H9 (cell line): ENCODE measurements at regions not wholly inside any gene's neighbourhood (a gene's known extent, or its start where the extent isn't known, plus 50 kb on each side); places are given as distances from the start of the nearest gene placed in this dataset.

ENCODE experiments used
- DNase-seq: peaks from one replicate; pipeline ENCODE4 v3.0.0-alpha.2; 2017
- H2AFZ ChIP-seq: one replicate; pipeline ENCODE4 v1.6.1; 2013; ENCODE audit warnings: mild to moderate bottlenecking, low read length, control low read depth, moderate library complexity
- H2AK5ac ChIP-seq: 2 replicates; pipeline ENCODE4 v1.6.1; 2013; ENCODE audit warnings: low read length, control low read depth, mixed read lengths; ENCODE audit not compliant: insufficient read length
- H2BK120ac ChIP-seq: one replicate; pipeline ENCODE4 v1.6.1; 2013; ENCODE audit warnings: low read depth, mild to moderate bottlenecking, low read length, control low read depth, inconsistent platforms; ENCODE audit not compliant: poor library complexity, severe bottlenecking
- H2BK12ac ChIP-seq: 2 replicates; pipeline ENCODE4 v1.6.1; 2013; ENCODE audit warnings: low read length, control low read depth, mixed read lengths, low read depth; ENCODE audit not compliant: insufficient read length
- H2BK15ac ChIP-seq: 2 replicates; pipeline ENCODE4 v1.6.1; 2013; ENCODE audit warnings: low read depth, low read length, control low read depth
- H2BK20ac ChIP-seq: one replicate; pipeline ENCODE4 v1.6.1; 2013; ENCODE audit warnings: low read depth, mild to moderate bottlenecking, low read length, control low read depth, inconsistent platforms; ENCODE audit not compliant: poor library complexity, severe bottlenecking
- H2BK5ac ChIP-seq: 2 replicates; pipeline ENCODE4 v1.6.1; 2013; ENCODE audit warnings: low read length, control low read depth, mixed read lengths; ENCODE audit not compliant: insufficient read length
- H3K14ac ChIP-seq: 2 replicates; pipeline ENCODE4 v1.6.1; 2013; ENCODE audit warnings: low read length, control low read depth; ENCODE audit not compliant: insufficient read depth
- H3K18ac ChIP-seq: 2 replicates; pipeline ENCODE4 v1.6.1; 2013; ENCODE audit warnings: low read depth, mild to moderate bottlenecking, mixed read lengths, low read length, control low read depth; ENCODE audit not compliant: insufficient read length
- H3K23ac ChIP-seq: 2 replicates; pipeline ENCODE4 v1.6.1; 2013; ENCODE audit warnings: low read length, control low read depth, mixed read lengths, low read depth; ENCODE audit not compliant: insufficient read length
- H3K23me2 ChIP-seq: 2 replicates; pipeline ENCODE4 v1.6.1; 2013; ENCODE audit warnings: low read depth, mild to moderate bottlenecking, mixed read lengths, low read length, control low read depth; ENCODE audit not compliant: insufficient read length, poor library complexity, severe bottlenecking
- H3K27ac ChIP-seq: 2 replicates; pipeline ENCODE4 v1.5.1; 2013; ENCODE audit warnings: low read length, control low read depth, mixed read lengths, low read depth; ENCODE audit not compliant: insufficient read length
- H3K27me3 ChIP-seq: 2 replicates; pipeline ENCODE4 v1.6.1; 2013; ENCODE audit warnings: low read length, control low read depth, inconsistent platforms; ENCODE audit not compliant: insufficient read depth
- H3K4ac ChIP-seq: 2 replicates; pipeline ENCODE4 v1.6.1; 2013; ENCODE audit warnings: low read depth, mild to moderate bottlenecking, control low read depth, inconsistent platforms, low read length, moderate library complexity
- H3K4me1 ChIP-seq: 2 replicates; pipeline ENCODE4 v1.6.1; 2013; ENCODE audit warnings: low read length, control low read depth, inconsistent platforms; ENCODE audit not compliant: insufficient read depth
- H3K4me2 ChIP-seq: 2 replicates; pipeline ENCODE4 v1.6.1; 2013; ENCODE audit warnings: low read length, control low read depth, mixed read lengths; ENCODE audit not compliant: insufficient read length, insufficient read depth
- H3K56ac ChIP-seq: 2 replicates; pipeline ENCODE4 v1.6.1; 2013; ENCODE audit warnings: low read depth, mild to moderate bottlenecking, mixed read lengths, low read length, control low read depth; ENCODE audit not compliant: insufficient read length
- H3K79me1 ChIP-seq: 2 replicates; pipeline ENCODE4 v1.6.1; 2013; ENCODE audit warnings: low read depth, mild to moderate bottlenecking, moderate library complexity, low read length, control low read depth, inconsistent platforms; ENCODE audit not compliant: insufficient read depth, poor library complexity, severe bottlenecking
- H3K79me2 ChIP-seq: 2 replicates; pipeline ENCODE4 v1.6.1; 2013; ENCODE audit warnings: low read length, control low read depth, inconsistent platforms; ENCODE audit not compliant: insufficient read depth
- H3K9ac ChIP-seq: 2 replicates; pipeline ENCODE4 v1.6.1; 2013; ENCODE audit warnings: low read length, control low read depth, mixed read lengths; ENCODE audit not compliant: insufficient read length; ENCODE audit errors: extremely low read depth
- H3K9me3 ChIP-seq: one replicate; pipeline ENCODE4 v1.6.1; 2013; ENCODE audit warnings: low read depth, low read length, inconsistent platforms; ENCODE audit not compliant: control insufficient read depth
- H3T11ph ChIP-seq: one replicate; pipeline ENCODE4 v1.6.1; 2013; ENCODE audit warnings: mild to moderate bottlenecking, low read length, control low read depth, inconsistent platforms
- H4K20me1 ChIP-seq: one replicate; pipeline ENCODE4 v1.6.1; 2013; ENCODE audit not compliant: control insufficient read depth, insufficient read length, insufficient read depth
- H4K5ac ChIP-seq: 2 replicates; pipeline ENCODE4 v1.6.1; 2013; ENCODE audit warnings: low read depth, mild to moderate bottlenecking, mixed read lengths, low read length, control low read depth; ENCODE audit not compliant: insufficient read length
- H4K8ac ChIP-seq: replicated peaks from 2 replicates; pipeline ENCODE4 v1.6.1; 2013; ENCODE audit warnings: low read length, control low read depth, mixed read lengths, low read depth; ENCODE audit not compliant: insufficient read length
- H4K91ac ChIP-seq: 2 replicates; pipeline ENCODE4 v1.6.1; 2013; ENCODE audit warnings: low read depth, mild to moderate bottlenecking, moderate library complexity, mixed read lengths, low read length, control low read depth; ENCODE audit not compliant: insufficient read length
- H3K27ac Mint-ChIP-seq, 3 experiments: 2 replicates in 2 of 3; 3 replicates in 1 of 3; pipeline ENCODE4 v1.8.0; 2020 to 2021; ENCODE audit warnings: mixed read lengths in 3 of 3, mild to moderate bottlenecking in 1 of 3, moderate library complexity in 1 of 3
- H3K27me3 Mint-ChIP-seq: 2 replicates; pipeline ENCODE4 v1.8.0; 2021; ENCODE audit warnings: low read depth, mild to moderate bottlenecking, moderate library complexity, mixed read lengths
- H3K36me3 Mint-ChIP-seq, 3 experiments: 2 replicates in 2 of 3; 3 replicates in 1 of 3; pipeline ENCODE4 v1.8.0; 2020 to 2021; ENCODE audit warnings: low read depth in 3 of 3, mixed read lengths in 3 of 3; ENCODE audit not compliant: insufficient read depth in 1 of 3
- H3K4me1 Mint-ChIP-seq, 2 experiments: 2 replicates each; pipeline ENCODE4 v1.8.0; 2020; ENCODE audit warnings: mixed read lengths in 2 of 2
- H3K4me3 Mint-ChIP-seq, 2 experiments: 2 replicates in 1 of 2; 3 replicates in 1 of 2; pipeline ENCODE4 v1.8.0; 2020 to 2021; ENCODE audit warnings: mild to moderate bottlenecking in 2 of 2, mixed read lengths in 2 of 2, moderate library complexity in 1 of 2
- H3K9me3 Mint-ChIP-seq, 2 experiments: 2 replicates in 1 of 2; 3 replicates in 1 of 2; pipeline ENCODE4 v1.8.0; 2020; ENCODE audit warnings: mild to moderate bottlenecking in 2 of 2, mixed read lengths in 2 of 2, moderate library complexity in 1 of 2
- WGBS: extraction: QIAGEN DNeasy Blood & Tissue Kit; methylation state at CpG from one replicate; pipeline ENCODE4 v1.1.7; 2013; ENCODE audit warnings: missing lambda C conversion rate, low lambda C conversion rate, mixed read lengths; ENCODE audit not compliant: insufficient read length; ENCODE audit errors: extremely low coverage; 5-methylcytosine and 5-hydroxymethylcytosine counted together
- TF ChIP-seq, protein P1 (sequence below): fragments of 200-600 bp; sonication (generic); conservative IDR thresholded peaks from 3 replicates; pipeline ENCODE4 v1.8.0; 2021; ENCODE audit warnings: antibody characterized with exemption, mild to moderate bottlenecking

DNA sequence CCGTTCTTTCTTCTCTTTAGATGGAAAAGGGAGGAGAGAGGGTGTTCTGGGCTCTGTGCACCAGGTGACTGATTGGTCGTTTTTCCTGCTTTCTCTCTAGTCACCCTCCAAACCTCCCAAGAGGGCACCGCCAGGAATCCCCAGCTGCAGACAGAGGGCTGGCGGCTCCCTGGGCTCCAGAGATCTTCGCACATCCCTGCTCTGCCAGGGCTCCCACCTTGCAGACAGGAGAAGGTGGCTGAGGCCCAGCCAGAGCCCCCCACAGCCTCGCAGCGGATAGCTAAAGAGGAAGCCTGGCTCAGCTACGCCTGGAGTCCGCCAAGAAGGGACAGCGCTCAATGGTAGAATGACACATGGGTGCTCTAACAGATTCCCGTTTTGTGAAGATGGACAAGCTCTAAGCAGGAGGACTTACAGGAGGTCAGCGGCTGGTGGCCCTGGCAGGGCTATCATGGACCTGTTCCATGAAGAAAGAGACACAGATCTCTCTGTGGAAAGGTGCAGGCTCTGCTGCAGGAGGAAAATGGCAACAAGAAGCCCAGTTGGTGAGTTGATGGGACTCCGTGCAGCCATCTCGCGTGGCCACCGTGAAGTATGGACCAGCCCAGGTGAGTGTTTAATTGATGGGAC, 976.9 kb downstream of the BRD1 start:
- no peaks in the 10 kb centered on the region for H3K4me1 ChIP-seq

More for the DNA sequence above, 976.9 kb downstream of the BRD1 start:
- Histone ChIP-seq H3K9ac (no peak overlapping the region), H2AK5ac (no peak overlapping the region), H3K27me3 (no peaks in the 10 kb centered on the region), H3K56ac (no peak overlapping the region), H4K20me1 (no peaks in the 10 kb centered on the region), H4K91ac (no peak overlapping the region), H3K14ac (no peak overlapping the region; the same call in 1 of the 2 replicates), H3K27ac (no peak overlapping the region), H3K23ac (no peak overlapping the region), H2AFZ (no peak overlapping the region), H3K79me2 (no peaks in the 10 kb centered on the region), H4K5ac (no peak overlapping the region), H2BK120ac (no peak overlapping the region), H3K23me2 (no peaks in the 10 kb centered on the region), H3K79me1 (no peaks in the 10 kb centered on the region), H4K8ac (no peak overlapping the region), H3T11ph (no peak overlapping the region), H3K4ac (no peak overlapping the region), H3K18ac (no peak overlapping the region), H2BK15ac (no peak overlapping the region), H3K4me2 (no peak overlapping the region), H2BK12ac (no peak overlapping the region), H2BK20ac (no peak overlapping the region), H2BK5ac (no peak overlapping the region), H3K9me3 (no peaks in the 10 kb centered on the region)
- Mint-ChIP-seq H3K4me3 (no peak overlapping the region), H3K27me3 (peaks cover 14% of the 10 kb centered on the region), H3K4me1 (peaks cover 0 to 4% of the 10 kb centered on the region in 2 experiments; a peak in 1 of 4 replicates), H3K9me3 (peaks cover 6 to 7% of the 10 kb centered on the region in 2 experiments; a peak in 4 of 5 replicates), H3K36me3 (peaks cover 0 to 2% (median 0%) of the 10 kb centered on the region in 3 experiments; a peak in 3 of 7 replicates), H3K27ac (no peak overlapping the region)
- TF ChIP-seq, protein P1, sequence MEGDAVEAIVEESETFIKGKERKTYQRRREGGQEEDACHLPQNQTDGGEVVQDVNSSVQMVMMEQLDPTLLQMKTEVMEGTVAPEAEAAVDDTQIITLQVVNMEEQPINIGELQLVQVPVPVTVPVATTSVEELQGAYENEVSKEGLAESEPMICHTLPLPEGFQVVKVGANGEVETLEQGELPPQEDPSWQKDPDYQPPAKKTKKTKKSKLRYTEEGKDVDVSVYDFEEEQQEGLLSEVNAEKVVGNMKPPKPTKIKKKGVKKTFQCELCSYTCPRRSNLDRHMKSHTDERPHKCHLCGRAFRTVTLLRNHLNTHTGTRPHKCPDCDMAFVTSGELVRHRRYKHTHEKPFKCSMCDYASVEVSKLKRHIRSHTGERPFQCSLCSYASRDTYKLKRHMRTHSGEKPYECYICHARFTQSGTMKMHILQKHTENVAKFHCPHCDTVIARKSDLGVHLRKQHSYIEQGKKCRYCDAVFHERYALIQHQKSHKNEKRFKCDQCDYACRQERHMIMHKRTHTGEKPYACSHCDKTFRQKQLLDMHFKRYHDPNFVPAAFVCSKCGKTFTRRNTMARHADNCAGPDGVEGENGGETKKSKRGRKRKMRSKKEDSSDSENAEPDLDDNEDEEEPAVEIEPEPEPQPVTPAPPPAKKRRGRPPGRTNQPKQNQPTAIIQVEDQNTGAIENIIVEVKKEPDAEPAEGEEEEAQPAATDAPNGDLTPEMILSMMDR: no peak
- no CpG with 5 or more reads among the region's 16 CpGs for WGBS
- no peak for DNase-seq
